Astrocyte (in vitro differentiated cells and primary cell): ENCODE measurements at regions not wholly inside any gene's neighbourhood (a gene's known extent, or its start where the extent isn't known, plus 50 kb on each side); places are given as distances from the start of the nearest gene placed in this dataset.

ENCODE experiments used
- DNase-seq: peaks from one replicate; pipeline ENCODE4 v3.0.0-alpha.2; 2010; ENCODE audit warnings: low read depth
- FAIRE-seq: peaks from 2 replicates; lab custom pipeline; 2011; peaks lifted over from hg19 to GRCh38; lab: Jason Lieb, UNC
- H2AFZ ChIP-seq: 2 replicates; pipeline ENCODE4 v1.6.0; 2012; ENCODE audit warnings: low read depth, low read length, inconsistent platforms
- H3K27ac ChIP-seq: 2 replicates; pipeline ENCODE4 v1.5.1; 2011; ENCODE audit warnings: low read depth, low read length, inconsistent platforms
- H3K27me3 ChIP-seq: 2 replicates; pipeline ENCODE4 v1.6.0; 2011; ENCODE audit warnings: low read length, inconsistent platforms; ENCODE audit not compliant: insufficient read depth
- H3K36me3 ChIP-seq: 2 replicates; pipeline ENCODE4 v1.5.1; 2011; ENCODE audit warnings: low read length, inconsistent platforms; ENCODE audit not compliant: insufficient read depth
- H3K4me1 ChIP-seq: 2 replicates; pipeline ENCODE4 v1.5.1; 2011; ENCODE audit warnings: low read length, inconsistent platforms; ENCODE audit not compliant: insufficient read depth
- H3K4me2 ChIP-seq: 2 replicates; pipeline ENCODE4 v1.6.0; 2012; ENCODE audit warnings: low read length, inconsistent platforms
- H3K4me3 ChIP-seq: 2 replicates; pipeline ENCODE4 v1.5.1; 2011; ENCODE audit warnings: low read depth, mild to moderate bottlenecking, low read length, inconsistent platforms; ENCODE audit not compliant: insufficient read depth
- H3K79me2 ChIP-seq: 2 replicates; pipeline ENCODE4 v1.6.0; 2012; ENCODE audit warnings: mild to moderate bottlenecking, low read length, inconsistent platforms; ENCODE audit not compliant: insufficient read depth
- H3K9ac ChIP-seq: 2 replicates; pipeline ENCODE4 v1.6.0; 2012; ENCODE audit warnings: mild to moderate bottlenecking, low read length, inconsistent platforms
- H3K9me3 ChIP-seq: 2 replicates; pipeline ENCODE4 v1.5.1; 2012; ENCODE audit warnings: low read depth, mild to moderate bottlenecking, low read length, inconsistent platforms; ENCODE audit not compliant: insufficient read depth
- H4K20me1 ChIP-seq: 2 replicates; pipeline ENCODE4 v1.6.0; 2012; ENCODE audit warnings: low read length, inconsistent platforms; ENCODE audit not compliant: insufficient read depth
- H3K27ac Mint-ChIP-seq: one replicate; pipeline ENCODE4 v1.8.0; 2021; ENCODE audit warnings: mild to moderate bottlenecking, mixed read lengths; ENCODE audit not compliant: unreplicated experiment
- H3K27me3 Mint-ChIP-seq: one replicate; pipeline ENCODE4 v1.8.0; 2021; ENCODE audit warnings: low read depth, mixed read lengths; ENCODE audit not compliant: unreplicated experiment
- H3K36me3 Mint-ChIP-seq: one replicate; pipeline ENCODE4 v1.8.0; 2021; ENCODE audit warnings: low read depth, mixed read lengths; ENCODE audit not compliant: unreplicated experiment
- H3K4me1 Mint-ChIP-seq: one replicate; pipeline ENCODE4 v1.8.0; 2021; ENCODE audit warnings: low read depth, mixed read lengths; ENCODE audit not compliant: unreplicated experiment
- H3K4me3 Mint-ChIP-seq: one replicate; pipeline ENCODE4 v1.8.0; 2021; ENCODE audit warnings: mild to moderate bottlenecking, moderate library complexity, mixed read lengths; ENCODE audit not compliant: unreplicated experiment
- H3K9me3 Mint-ChIP-seq: one replicate; pipeline ENCODE4 v1.8.0; 2021; ENCODE audit warnings: mild to moderate bottlenecking, mixed read lengths; ENCODE audit not compliant: unreplicated experiment
- CTCF ChIP-seq: IDR thresholded peaks from 2 replicates; pipeline ENCODE4 v1.5.1; 2011; ENCODE audit warnings: low read depth, mild to moderate bottlenecking, inconsistent platforms, low read length, moderate library complexity; ENCODE audit not compliant: insufficient read depth
- EZH2 ChIP-seq: IDR thresholded peaks from 2 replicates; pipeline ENCODE4 v1.6.1; 2012; ENCODE audit warnings: mild to moderate bottlenecking, low read length, inconsistent platforms; ENCODE audit not compliant: insufficient read depth

GRCh38 chr6:2546901-2547300, 203.8 kb downstream of the MYLK4 start:
- H2AFZ ChIP-seq, result no peak overlapping the region
- no peaks in the 10 kb centered on the region for H3K79me2 ChIP-seq
- H3K4me2 ChIP-seq, result no peak overlapping the region
- Mint-ChIP-seq H3K4me3 (no peak overlapping the region), H3K27me3 (peaks cover 52% of the 10 kb centered on the region), H3K9me3 (peaks cover 15% of the 10 kb centered on the region), H3K27ac (no peak overlapping the region), H3K4me1 (peaks cover 3% of the 10 kb centered on the region), H3K36me3 (no peaks in the 10 kb centered on the region)
- no peak overlapping the region for H3K27ac ChIP-seq
- DNase-seq, result no peak
- peaks cover 5% of the 10 kb centered on the region for H3K4me1 ChIP-seq
- H4K20me1 ChIP-seq, result no peaks in the 10 kb centered on the region
- H3K9ac ChIP-seq, result no peak overlapping the region
- TF ChIP-seq CTCF (no peak), EZH2 (no peak)
- H3K4me3 ChIP-seq, result no peak overlapping the region
- FAIRE-seq, result no peak
- H3K36me3 ChIP-seq, result no peaks in the 10 kb centered on the region
- peaks cover 18% of the 10 kb centered on the region for H3K27me3 ChIP-seq
- H3K9me3 ChIP-seq, result peaks cover 6% of the 10 kb centered on the region

GRCh38 chr6:2545383-2546038, 205.2 kb downstream of the MYLK4 start:
- Histone ChIP-seq H3K9me3 (peaks cover 6% of the 10 kb centered on the region), H3K9ac (no peak overlapping the region), H3K36me3 (no peaks in the 10 kb centered on the region), H3K79me2 (no peaks in the 10 kb centered on the region), H3K4me2 (no peak overlapping the region), H3K4me1 (peaks cover 5% of the 10 kb centered on the region), H3K27ac (no peak overlapping the region), H3K4me3 (no peak overlapping the region), H4K20me1 (no peaks in the 10 kb centered on the region), H2AFZ (no peak overlapping the region), H3K27me3 (peaks cover 29% of the 10 kb centered on the region)
- DNase-seq (no peak), FAIRE-seq (no peak)
- H3K9me3 Mint-ChIP-seq, result peaks cover 16% of the 10 kb centered on the region
- TF ChIP-seq EZH2, result no peak
- no peak for TF ChIP-seq CTCF
- no peak overlapping the region for H3K4me3 Mint-ChIP-seq
- H3K4me1 Mint-ChIP-seq, result peaks cover 3% of the 10 kb centered on the region
- H3K27ac Mint-ChIP-seq, result no peak overlapping the region
- peaks cover 60% of the 10 kb centered on the region for H3K27me3 Mint-ChIP-seq
- H3K36me3 Mint-ChIP-seq, result no peaks in the 10 kb centered on the region

GRCh38 chr6:2543321-2543720, 207.4 kb downstream of the MYLK4 start:
- H3K27me3 Mint-ChIP-seq, result peaks cover 54% of the 10 kb centered on the region
- Histone ChIP-seq H3K9me3 (peaks cover 6% of the 10 kb centered on the region), H4K20me1 (no peaks in the 10 kb centered on the region), H3K79me2 (no peaks in the 10 kb centered on the region), H3K4me2 (peak overlapping the region; percentile 24), H3K4me1 (peaks cover 5% of the 10 kb centered on the region), H3K36me3 (no peaks in the 10 kb centered on the region), H3K9ac (no peak overlapping the region), H2AFZ (no peak overlapping the region), H3K27ac (no peak overlapping the region), H3K4me3 (no peak overlapping the region), H3K27me3 (peaks cover 34% of the 10 kb centered on the region)
- peaks cover 17% of the 10 kb centered on the region for H3K9me3 Mint-ChIP-seq
- TF ChIP-seq CTCF (no peak), EZH2 (no peak)
- no peak for FAIRE-seq
- H3K27ac Mint-ChIP-seq, result no peak overlapping the region
- H3K36me3 Mint-ChIP-seq, result no peaks in the 10 kb centered on the region
- peaks cover 3% of the 10 kb centered on the region for H3K4me1 Mint-ChIP-seq
- DNase-seq, result no peak
- no peak overlapping the region for H3K4me3 Mint-ChIP-seq
